ENCODE measurements at regions not wholly inside any gene's neighbourhood (a gene's known extent, or its start where the extent isn't known, plus 50 kb on each side); places are given as distances from the start of the nearest gene placed in this dataset.

DNA sequence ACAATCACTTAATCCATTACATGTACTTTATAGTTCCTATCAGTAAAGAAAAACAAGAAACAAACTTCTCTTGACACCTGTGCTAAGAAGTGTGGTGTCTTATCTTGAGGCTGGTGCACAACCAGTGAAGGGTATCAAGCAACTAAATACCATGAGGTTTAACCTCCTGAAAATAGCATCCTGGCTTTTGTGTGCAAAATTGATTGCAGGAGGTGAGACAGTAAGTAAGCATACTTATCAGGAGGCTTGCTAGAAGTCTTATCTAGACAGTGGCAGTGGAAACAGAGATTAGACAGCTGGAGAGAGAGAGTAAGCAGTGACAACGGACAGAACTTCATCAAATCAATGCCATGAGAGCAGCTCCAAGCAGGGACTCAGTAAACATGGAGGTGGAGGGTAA lies 730.3 kb downstream of the DNAH5 start:
- H4K20me1 ChIP-seq (ENCODE audit: insufficient read depth, poor library complexity, severe bottlenecking) = no peaks in the 10 kb centered on the region
- 26% methylated on average over 1 of the region's 1 CpG for WGBS (ENCODE audit: low lambda C conversion rate, missing lambda C conversion rate)
- no peaks in the 10 kb centered on the region for H3K9me2 ChIP-seq (replicated peaks; ENCODE audit: insufficient read depth)
- no peak overlapping the region for H3K4me2 ChIP-seq
- no peak overlapping the region for H2AFZ ChIP-seq
- H3K4me3 ChIP-seq = no peak overlapping the region
- no peaks in the 10 kb centered on the region for H3K79me2 ChIP-seq
- no peaks in the 10 kb centered on the region for H3K27me3 ChIP-seq
- no peak overlapping the region for H3K27ac ChIP-seq
- H3K9me3 ChIP-seq (ENCODE audit: low read depth) = no peaks in the 10 kb centered on the region
- DNase-seq (ENCODE audit: low spot score) = no peak
- H3K36me3 ChIP-seq (replicated peaks; ENCODE audit: insufficient read depth, low read depth) = no peaks in the 10 kb centered on the region
- no peaks in the 10 kb centered on the region for H3K4me1 ChIP-seq (ENCODE audit: insufficient read depth)
- TF ChIP-seq EZH2phosphoT487 (IDR thresholded peaks at IDR 0.05; ENCODE audit: low read depth, severe bottlenecking, unreplicated experiment) (peak; percentile 99), EZH2 (IDR thresholded peaks at IDR 0.05; ENCODE audit: borderline replicate concordance) (no peak)
- TF ChIP-seq, protein P1, sequence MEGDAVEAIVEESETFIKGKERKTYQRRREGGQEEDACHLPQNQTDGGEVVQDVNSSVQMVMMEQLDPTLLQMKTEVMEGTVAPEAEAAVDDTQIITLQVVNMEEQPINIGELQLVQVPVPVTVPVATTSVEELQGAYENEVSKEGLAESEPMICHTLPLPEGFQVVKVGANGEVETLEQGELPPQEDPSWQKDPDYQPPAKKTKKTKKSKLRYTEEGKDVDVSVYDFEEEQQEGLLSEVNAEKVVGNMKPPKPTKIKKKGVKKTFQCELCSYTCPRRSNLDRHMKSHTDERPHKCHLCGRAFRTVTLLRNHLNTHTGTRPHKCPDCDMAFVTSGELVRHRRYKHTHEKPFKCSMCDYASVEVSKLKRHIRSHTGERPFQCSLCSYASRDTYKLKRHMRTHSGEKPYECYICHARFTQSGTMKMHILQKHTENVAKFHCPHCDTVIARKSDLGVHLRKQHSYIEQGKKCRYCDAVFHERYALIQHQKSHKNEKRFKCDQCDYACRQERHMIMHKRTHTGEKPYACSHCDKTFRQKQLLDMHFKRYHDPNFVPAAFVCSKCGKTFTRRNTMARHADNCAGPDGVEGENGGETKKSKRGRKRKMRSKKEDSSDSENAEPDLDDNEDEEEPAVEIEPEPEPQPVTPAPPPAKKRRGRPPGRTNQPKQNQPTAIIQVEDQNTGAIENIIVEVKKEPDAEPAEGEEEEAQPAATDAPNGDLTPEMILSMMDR (IDR thresholded peaks at IDR 0.05; ENCODE audit: poor library complexity) = no peak

GRCh38 chr5:13212886-13213285 lies 731.6 kb downstream of the DNAH5 start:
- H2AFZ ChIP-seq = no peak overlapping the region
- 89% methylated on average over 4 of the region's 4 CpGs for WGBS (ENCODE audit: low lambda C conversion rate, missing lambda C conversion rate)
- no peak for TF ChIP-seq EZH2phosphoT487 (IDR thresholded peaks at IDR 0.05; ENCODE audit: low read depth, severe bottlenecking, unreplicated experiment)
- no peak for TF ChIP-seq EZH2 (IDR thresholded peaks at IDR 0.05; ENCODE audit: borderline replicate concordance)
- TF ChIP-seq, protein P1 (IDR thresholded peaks at IDR 0.05; ENCODE audit: poor library complexity) = no peak

GRCh38 chr5:13211064-13211463 lies 733.4 kb downstream of the DNAH5 start:
- H2AFZ ChIP-seq = no peak overlapping the region
- no peak overlapping the region for H3K4me2 ChIP-seq
- H3K27me3 ChIP-seq = no peaks in the 10 kb centered on the region
- no peak for DNase-seq (ENCODE audit: low spot score)
- H3K4me3 ChIP-seq = no peak overlapping the region
- TF ChIP-seq, protein P1 (IDR thresholded peaks at IDR 0.05; ENCODE audit: poor library complexity) = no peak
- no peak for TF ChIP-seq EZH2phosphoT487 (IDR thresholded peaks at IDR 0.05; ENCODE audit: low read depth, severe bottlenecking, unreplicated experiment)
- TF ChIP-seq EZH2 (IDR thresholded peaks at IDR 0.05; ENCODE audit: borderline replicate concordance) = no peak
- no peaks in the 10 kb centered on the region for H3K9me3 ChIP-seq (ENCODE audit: low read depth)
- H3K4me1 ChIP-seq (ENCODE audit: insufficient read depth) = no peaks in the 10 kb centered on the region
- H3K79me2 ChIP-seq = no peaks in the 10 kb centered on the region
- H3K9me2 ChIP-seq (replicated peaks; ENCODE audit: insufficient read depth) = no peaks in the 10 kb centered on the region
- WGBS (ENCODE audit: low lambda C conversion rate, missing lambda C conversion rate) = 92% methylated on average over 1 of the region's 1 CpG
- H4K20me1 ChIP-seq (ENCODE audit: insufficient read depth, poor library complexity, severe bottlenecking) = no peaks in the 10 kb centered on the region
- no peaks in the 10 kb centered on the region for H3K36me3 ChIP-seq (replicated peaks; ENCODE audit: insufficient read depth, low read depth)
- H3K27ac ChIP-seq = no peak overlapping the region

More at GRCh38 chr5:13212886-13213285, 731.6 kb downstream of the DNAH5 start:
- no peak for DNase-seq (ENCODE audit: low spot score)
- no peaks in the 10 kb centered on the region for H3K9me2 ChIP-seq (replicated peaks; ENCODE audit: insufficient read depth)
- no peaks in the 10 kb centered on the region for H3K4me1 ChIP-seq (ENCODE audit: insufficient read depth)
- no peaks in the 10 kb centered on the region for H3K27me3 ChIP-seq
- no peaks in the 10 kb centered on the region for H4K20me1 ChIP-seq (ENCODE audit: insufficient read depth, poor library complexity, severe bottlenecking)
- H3K4me3 ChIP-seq = no peak overlapping the region
- H3K27ac ChIP-seq = no peak overlapping the region
- no peak overlapping the region for H3K4me2 ChIP-seq
- H3K79me2 ChIP-seq = no peaks in the 10 kb centered on the region
- no peaks in the 10 kb centered on the region for H3K36me3 ChIP-seq (replicated peaks; ENCODE audit: insufficient read depth, low read depth)
- H3K9me3 ChIP-seq (ENCODE audit: low read depth) = no peaks in the 10 kb centered on the region

GRCh38 chr5:13207112-13207511 lies 737.4 kb downstream of the DNAH5 start:
- H3K9me3 ChIP-seq (ENCODE audit: low read depth) = no peaks in the 10 kb centered on the region
- no peak overlapping the region for H3K4me3 ChIP-seq
- no peaks in the 10 kb centered on the region for H3K36me3 ChIP-seq (replicated peaks; ENCODE audit: insufficient read depth, low read depth)
- H3K4me2 ChIP-seq = no peak overlapping the region
- no peaks in the 10 kb centered on the region for H3K4me1 ChIP-seq (ENCODE audit: insufficient read depth)
- H4K20me1 ChIP-seq (ENCODE audit: insufficient read depth, poor library complexity, severe bottlenecking) = no peaks in the 10 kb centered on the region
- H3K27me3 ChIP-seq = no peaks in the 10 kb centered on the region
- no peak for DNase-seq (ENCODE audit: low spot score)
- TF ChIP-seq EZH2phosphoT487 (IDR thresholded peaks at IDR 0.05; ENCODE audit: low read depth, severe bottlenecking, unreplicated experiment) (no peak), EZH2 (IDR thresholded peaks at IDR 0.05; ENCODE audit: borderline replicate concordance) (no peak)
- TF ChIP-seq, protein P1 (IDR thresholded peaks at IDR 0.05; ENCODE audit: poor library complexity) = no peak
- no peaks in the 10 kb centered on the region for H3K79me2 ChIP-seq
- H2AFZ ChIP-seq = no peak overlapping the region
- no peaks in the 10 kb centered on the region for H3K9me2 ChIP-seq (replicated peaks; ENCODE audit: insufficient read depth)
- H3K27ac ChIP-seq = no peak overlapping the region

All from hepatocyte (in vitro differentiated cells).